H9 (cell line): ENCODE measurements at regions not wholly inside any gene's neighbourhood (a gene's known extent, or its start where the extent isn't known, plus 50 kb on each side); places are given as distances from the start of the nearest gene placed in this dataset.

Experiments
- DNase-seq: peaks from one replicate; pipeline ENCODE4 v3.0.0-alpha.2; 2017
- H2AFZ ChIP-seq: one replicate; pipeline ENCODE4 v1.6.1; 2013; ENCODE audit warnings: mild to moderate bottlenecking, low read length, control low read depth, moderate library complexity
- H2AK5ac ChIP-seq: 2 replicates; pipeline ENCODE4 v1.6.1; 2013; ENCODE audit warnings: low read length, control low read depth, mixed read lengths; ENCODE audit not compliant: insufficient read length
- H2BK120ac ChIP-seq: one replicate; pipeline ENCODE4 v1.6.1; 2013; ENCODE audit warnings: low read depth, mild to moderate bottlenecking, low read length, control low read depth, inconsistent platforms; ENCODE audit not compliant: poor library complexity, severe bottlenecking
- H2BK12ac ChIP-seq: 2 replicates; pipeline ENCODE4 v1.6.1; 2013; ENCODE audit warnings: low read length, control low read depth, mixed read lengths, low read depth; ENCODE audit not compliant: insufficient read length
- H2BK15ac ChIP-seq: 2 replicates; pipeline ENCODE4 v1.6.1; 2013; ENCODE audit warnings: low read depth, low read length, control low read depth
- H2BK20ac ChIP-seq: one replicate; pipeline ENCODE4 v1.6.1; 2013; ENCODE audit warnings: low read depth, mild to moderate bottlenecking, low read length, control low read depth, inconsistent platforms; ENCODE audit not compliant: poor library complexity, severe bottlenecking
- H2BK5ac ChIP-seq: 2 replicates; pipeline ENCODE4 v1.6.1; 2013; ENCODE audit warnings: low read length, control low read depth, mixed read lengths; ENCODE audit not compliant: insufficient read length
- H3K14ac ChIP-seq: 2 replicates; pipeline ENCODE4 v1.6.1; 2013; ENCODE audit warnings: low read length, control low read depth; ENCODE audit not compliant: insufficient read depth
- H3K18ac ChIP-seq: 2 replicates; pipeline ENCODE4 v1.6.1; 2013; ENCODE audit warnings: low read depth, mild to moderate bottlenecking, mixed read lengths, low read length, control low read depth; ENCODE audit not compliant: insufficient read length
- H3K23ac ChIP-seq: 2 replicates; pipeline ENCODE4 v1.6.1; 2013; ENCODE audit warnings: low read length, control low read depth, mixed read lengths, low read depth; ENCODE audit not compliant: insufficient read length
- H3K23me2 ChIP-seq: 2 replicates; pipeline ENCODE4 v1.6.1; 2013; ENCODE audit warnings: low read depth, mild to moderate bottlenecking, mixed read lengths, low read length, control low read depth; ENCODE audit not compliant: insufficient read length, poor library complexity, severe bottlenecking
- H3K27ac ChIP-seq: 2 replicates; pipeline ENCODE4 v1.5.1; 2013; ENCODE audit warnings: low read length, control low read depth, mixed read lengths, low read depth; ENCODE audit not compliant: insufficient read length
- H3K27me3 ChIP-seq: 2 replicates; pipeline ENCODE4 v1.6.1; 2013; ENCODE audit warnings: low read length, control low read depth, inconsistent platforms; ENCODE audit not compliant: insufficient read depth
- H3K4ac ChIP-seq: 2 replicates; pipeline ENCODE4 v1.6.1; 2013; ENCODE audit warnings: low read depth, mild to moderate bottlenecking, control low read depth, inconsistent platforms, low read length, moderate library complexity
- H3K4me1 ChIP-seq: 2 replicates; pipeline ENCODE4 v1.6.1; 2013; ENCODE audit warnings: low read length, control low read depth, inconsistent platforms; ENCODE audit not compliant: insufficient read depth
- H3K4me2 ChIP-seq: 2 replicates; pipeline ENCODE4 v1.6.1; 2013; ENCODE audit warnings: low read length, control low read depth, mixed read lengths; ENCODE audit not compliant: insufficient read length, insufficient read depth
- H3K56ac ChIP-seq: 2 replicates; pipeline ENCODE4 v1.6.1; 2013; ENCODE audit warnings: low read depth, mild to moderate bottlenecking, mixed read lengths, low read length, control low read depth; ENCODE audit not compliant: insufficient read length
- H3K79me1 ChIP-seq: 2 replicates; pipeline ENCODE4 v1.6.1; 2013; ENCODE audit warnings: low read depth, mild to moderate bottlenecking, moderate library complexity, low read length, control low read depth, inconsistent platforms; ENCODE audit not compliant: insufficient read depth, poor library complexity, severe bottlenecking
- H3K79me2 ChIP-seq: 2 replicates; pipeline ENCODE4 v1.6.1; 2013; ENCODE audit warnings: low read length, control low read depth, inconsistent platforms; ENCODE audit not compliant: insufficient read depth
- H3K9ac ChIP-seq: 2 replicates; pipeline ENCODE4 v1.6.1; 2013; ENCODE audit warnings: low read length, control low read depth, mixed read lengths; ENCODE audit not compliant: insufficient read length; ENCODE audit errors: extremely low read depth
- H3K9me3 ChIP-seq: one replicate; pipeline ENCODE4 v1.6.1; 2013; ENCODE audit warnings: low read depth, low read length, inconsistent platforms; ENCODE audit not compliant: control insufficient read depth
- H3T11ph ChIP-seq: one replicate; pipeline ENCODE4 v1.6.1; 2013; ENCODE audit warnings: mild to moderate bottlenecking, low read length, control low read depth, inconsistent platforms
- H4K20me1 ChIP-seq: one replicate; pipeline ENCODE4 v1.6.1; 2013; ENCODE audit not compliant: control insufficient read depth, insufficient read length, insufficient read depth
- H4K5ac ChIP-seq: 2 replicates; pipeline ENCODE4 v1.6.1; 2013; ENCODE audit warnings: low read depth, mild to moderate bottlenecking, mixed read lengths, low read length, control low read depth; ENCODE audit not compliant: insufficient read length
- H4K8ac ChIP-seq: replicated peaks from 2 replicates; pipeline ENCODE4 v1.6.1; 2013; ENCODE audit warnings: low read length, control low read depth, mixed read lengths, low read depth; ENCODE audit not compliant: insufficient read length
- H4K91ac ChIP-seq: 2 replicates; pipeline ENCODE4 v1.6.1; 2013; ENCODE audit warnings: low read depth, mild to moderate bottlenecking, moderate library complexity, mixed read lengths, low read length, control low read depth; ENCODE audit not compliant: insufficient read length
- H3K27ac Mint-ChIP-seq, 3 experiments: 2 replicates in 2 of 3; 3 replicates in 1 of 3; pipeline ENCODE4 v1.8.0; 2020 to 2021; ENCODE audit warnings: mixed read lengths in 3 of 3, mild to moderate bottlenecking in 1 of 3, moderate library complexity in 1 of 3
- H3K27me3 Mint-ChIP-seq: 2 replicates; pipeline ENCODE4 v1.8.0; 2021; ENCODE audit warnings: low read depth, mild to moderate bottlenecking, moderate library complexity, mixed read lengths
- H3K36me3 Mint-ChIP-seq, 3 experiments: 2 replicates in 2 of 3; 3 replicates in 1 of 3; pipeline ENCODE4 v1.8.0; 2020 to 2021; ENCODE audit warnings: low read depth in 3 of 3, mixed read lengths in 3 of 3; ENCODE audit not compliant: insufficient read depth in 1 of 3
- H3K4me1 Mint-ChIP-seq, 2 experiments: 2 replicates each; pipeline ENCODE4 v1.8.0; 2020; ENCODE audit warnings: mixed read lengths in 2 of 2
- H3K4me3 Mint-ChIP-seq, 2 experiments: 2 replicates in 1 of 2; 3 replicates in 1 of 2; pipeline ENCODE4 v1.8.0; 2020 to 2021; ENCODE audit warnings: mild to moderate bottlenecking in 2 of 2, mixed read lengths in 2 of 2, moderate library complexity in 1 of 2
- H3K9me3 Mint-ChIP-seq, 2 experiments: 2 replicates in 1 of 2; 3 replicates in 1 of 2; pipeline ENCODE4 v1.8.0; 2020; ENCODE audit warnings: mild to moderate bottlenecking in 2 of 2, mixed read lengths in 2 of 2, moderate library complexity in 1 of 2
- CTCF ChIP-seq: fragments of 200-600 bp; sonication (generic); conservative IDR thresholded peaks from 3 replicates; pipeline ENCODE4 v1.8.0; 2021; ENCODE audit warnings: antibody characterized with exemption, mild to moderate bottlenecking
- WGBS: extraction: QIAGEN DNeasy Blood & Tissue Kit; methylation state at CpG from one replicate; pipeline ENCODE4 v1.1.7; 2013; ENCODE audit warnings: missing lambda C conversion rate, low lambda C conversion rate, mixed read lengths; ENCODE audit not compliant: insufficient read length; ENCODE audit errors: extremely low coverage; 5-methylcytosine and 5-hydroxymethylcytosine counted together

- Histone ChIP-seq H3K27me3 (no peaks in the 10 kb centered on the region), H4K20me1 (no peaks in the 10 kb centered on the region)
Measured at GRCh38 chr4:1488357-1488756, 82.1 kb upstream of the NKX1-1 start.

More at GRCh38 chr4:1488357-1488756, 82.1 kb upstream of the NKX1-1 start:
- no peak for DNase-seq
- H4K91ac ChIP-seq, result no peak overlapping the region
- H2BK15ac ChIP-seq, result no peak overlapping the region
- no peak overlapping the region for H3K18ac ChIP-seq
- H3K4me2 ChIP-seq, result no peak overlapping the region
- no peak overlapping the region for H2BK12ac ChIP-seq
- no peaks in the 10 kb centered on the region for H3K4me1 ChIP-seq
- H3K79me1 ChIP-seq, result no peaks in the 10 kb centered on the region
- H3K79me2 ChIP-seq, result no peaks in the 10 kb centered on the region
- H4K8ac ChIP-seq, result no peak overlapping the region
- Mint-ChIP-seq H3K4me1 (no peaks in the 10 kb centered on the region), H3K9me3 (peaks cover 32 to 37% of the 10 kb centered on the region in 2 experiments), H3K27ac (no peak overlapping the region), H3K27me3 (peaks cover 32% of the 10 kb centered on the region), H3K4me3 (no peak overlapping the region), H3K36me3 (peaks cover 4 to 9% (median 8%) of the 10 kb centered on the region in 3 experiments; a peak in 5 of 7 replicates)
- no peak overlapping the region for H2BK20ac ChIP-seq
- no CpG with 5 or more reads among the region's 7 CpGs for WGBS
- no peak overlapping the region for H2AFZ ChIP-seq
- no peak overlapping the region for H2AK5ac ChIP-seq
- no peak overlapping the region for H3K9ac ChIP-seq
- H3T11ph ChIP-seq, result no peak overlapping the region
- no peak overlapping the region for H3K27ac ChIP-seq
- H3K4ac ChIP-seq, result no peak overlapping the region
- no peak overlapping the region for H3K56ac ChIP-seq
- no peak overlapping the region for H2BK120ac ChIP-seq
- no peak overlapping the region for H2BK5ac ChIP-seq
- no peak overlapping the region for H3K14ac ChIP-seq
- no peak overlapping the region for H4K5ac ChIP-seq
- H3K23me2 ChIP-seq, result no peaks in the 10 kb centered on the region
- no peak overlapping the region for H3K23ac ChIP-seq
- TF ChIP-seq CTCF, result no peak
- H3K9me3 ChIP-seq, result no peaks in the 10 kb centered on the region
